ENCODE measurements at regions not wholly inside any gene's neighbourhood (a gene's known extent, or its start where the extent isn't known, plus 50 kb on each side); places are given as distances from the start of the nearest gene placed in this dataset.

- TF ChIP-seq CTCF (conservative IDR thresholded peaks at IDR 0.05; ENCODE audit: low read length): no peak
- TF ChIP-seq EZH2phosphoT487 (IDR thresholded peaks at IDR 0.05; ENCODE audit: borderline replicate concordance): no peak
Observed at GRCh38 chr9:82164159-82164558, 175.6 kb downstream of the SPATA31D1 start.

Data from Loucy (cell line).